ENCODE measurements at regions not wholly inside any gene's neighbourhood (a gene's known extent, or its start where the extent isn't known, plus 50 kb on each side); places are given as distances from the start of the nearest gene placed in this dataset.
"Not testable (repeated sequence)": the region's sequence is repeated elsewhere in the genome, so short reads cannot be mapped to it uniquely, and the experiment has no call there.

DNA sequence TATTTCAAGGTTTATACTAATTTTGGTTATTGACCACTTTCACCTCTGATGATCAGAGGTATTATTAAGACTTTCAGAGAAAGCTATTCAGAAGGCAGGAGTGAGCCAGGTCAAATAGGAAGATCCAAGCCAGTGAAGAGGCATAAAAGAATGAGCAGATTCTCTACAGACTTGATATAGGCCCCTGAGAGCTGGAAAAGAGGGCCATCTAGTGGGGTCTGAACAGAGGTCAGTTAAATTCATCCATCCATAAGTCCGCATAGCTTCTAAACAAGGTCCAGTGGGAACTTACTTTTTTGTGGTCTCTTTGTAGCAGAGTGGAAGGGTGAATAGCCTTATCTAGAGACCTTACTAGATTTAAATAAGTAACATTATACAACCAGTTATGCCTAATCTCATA is 126.6 kb upstream of the UFM1 start:
- no peak overlapping the region for H3K4me3 ChIP-seq
- TF ChIP-seq POLR2A (IDR thresholded peaks at IDR 0.05) = no peak
- TF ChIP-seq, protein P1, sequence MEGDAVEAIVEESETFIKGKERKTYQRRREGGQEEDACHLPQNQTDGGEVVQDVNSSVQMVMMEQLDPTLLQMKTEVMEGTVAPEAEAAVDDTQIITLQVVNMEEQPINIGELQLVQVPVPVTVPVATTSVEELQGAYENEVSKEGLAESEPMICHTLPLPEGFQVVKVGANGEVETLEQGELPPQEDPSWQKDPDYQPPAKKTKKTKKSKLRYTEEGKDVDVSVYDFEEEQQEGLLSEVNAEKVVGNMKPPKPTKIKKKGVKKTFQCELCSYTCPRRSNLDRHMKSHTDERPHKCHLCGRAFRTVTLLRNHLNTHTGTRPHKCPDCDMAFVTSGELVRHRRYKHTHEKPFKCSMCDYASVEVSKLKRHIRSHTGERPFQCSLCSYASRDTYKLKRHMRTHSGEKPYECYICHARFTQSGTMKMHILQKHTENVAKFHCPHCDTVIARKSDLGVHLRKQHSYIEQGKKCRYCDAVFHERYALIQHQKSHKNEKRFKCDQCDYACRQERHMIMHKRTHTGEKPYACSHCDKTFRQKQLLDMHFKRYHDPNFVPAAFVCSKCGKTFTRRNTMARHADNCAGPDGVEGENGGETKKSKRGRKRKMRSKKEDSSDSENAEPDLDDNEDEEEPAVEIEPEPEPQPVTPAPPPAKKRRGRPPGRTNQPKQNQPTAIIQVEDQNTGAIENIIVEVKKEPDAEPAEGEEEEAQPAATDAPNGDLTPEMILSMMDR (IDR thresholded peaks at IDR 0.05) = no peak
- no peaks in the 10 kb centered on the region for H3K36me3 ChIP-seq (replicated peaks in 1 of 2)
- intact Hi-C loops (cut with DNase I) = no loop called here
- 69 to 76% (median 74%) methylated on average over 1 of the region's 1 CpG for WGBS, 4 donors
- H3K9me3 ChIP-seq (replicated peaks in 1 of 3) = peaks cover 0 to 4% (median 0%) of the 10 kb centered on the region in 3 donors
- H3K27ac ChIP-seq = no peak overlapping the region
- no peak for DNase-seq
- H3K27me3 ChIP-seq = no peaks in the 10 kb centered on the region
- no peaks in the 10 kb centered on the region for H3K4me1 ChIP-seq (replicated peaks in 1 of 2)

DNA sequence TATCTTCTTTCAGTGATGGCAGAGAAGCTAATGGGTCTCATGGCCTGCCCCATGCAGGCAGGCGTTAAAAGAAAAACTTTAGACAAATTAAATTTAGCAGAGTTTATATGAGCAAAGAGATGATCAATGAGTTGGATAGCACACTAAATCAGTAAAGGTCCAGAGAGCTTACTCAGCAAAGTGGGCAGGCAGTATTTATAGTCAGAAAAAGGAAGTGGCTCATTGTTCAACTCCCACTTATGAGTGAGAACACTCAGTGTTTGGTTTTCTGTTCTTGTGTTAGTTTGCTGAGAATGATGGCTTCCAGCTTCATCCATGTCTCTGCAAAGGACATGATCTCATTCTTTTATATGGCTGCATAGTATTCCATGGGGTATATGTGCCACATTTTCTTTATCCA is 128.5 kb upstream of the UFM1 start:
- intact Hi-C loops (cut with DNase I); H3K27me3 ChIP-seq; H3K27ac ChIP-seq; H3K9me3 ChIP-seq (replicated peaks in 1 of 3); H3K36me3 ChIP-seq (replicated peaks in 1 of 2); DNase-seq; H3K4me3 ChIP-seq; H3K4me1 ChIP-seq (replicated peaks in 1 of 2): not testable (repeated sequence)
- WGBS, 4 donors = 95 to 100% (median 98%) methylated on average over 1 of the region's 1 CpG

DNA sequence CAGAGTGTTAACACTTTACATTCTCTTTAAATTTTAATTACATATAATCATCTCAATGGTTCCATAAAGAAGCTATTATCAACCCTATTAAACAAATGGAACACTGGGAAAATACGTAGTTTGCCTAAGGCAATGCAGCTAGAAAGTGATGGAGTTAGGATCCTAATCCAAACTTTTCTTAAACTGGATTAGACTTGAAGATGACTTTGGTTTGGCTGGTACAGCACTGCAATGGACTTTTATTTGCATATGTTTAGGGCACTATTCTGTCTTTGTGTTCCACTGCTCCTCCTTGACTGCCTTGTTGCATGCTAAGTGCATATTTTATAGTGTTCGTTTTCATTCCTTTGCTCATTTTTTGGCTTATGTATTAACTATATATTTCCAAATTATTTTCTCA is 133.5 kb upstream of the UFM1 start:
- intact Hi-C loops (cut with DNase I) = no loop called here
- DNase-seq = no peak
- H3K36me3 ChIP-seq (replicated peaks in 1 of 2) = no peaks in the 10 kb centered on the region
- TF ChIP-seq, protein P1 (IDR thresholded peaks at IDR 0.05) = no peak
- no peaks in the 10 kb centered on the region for H3K9me3 ChIP-seq (replicated peaks in 1 of 3)
- WGBS, 4 donors = 74 to 89% (median 79%) methylated on average over 2 of the region's 2 CpGs
- H3K27ac ChIP-seq = no peak overlapping the region
- no peaks in the 10 kb centered on the region for H3K4me1 ChIP-seq (replicated peaks in 1 of 2)
- no peaks in the 10 kb centered on the region for H3K27me3 ChIP-seq
- H3K4me3 ChIP-seq = no peak overlapping the region

DNA sequence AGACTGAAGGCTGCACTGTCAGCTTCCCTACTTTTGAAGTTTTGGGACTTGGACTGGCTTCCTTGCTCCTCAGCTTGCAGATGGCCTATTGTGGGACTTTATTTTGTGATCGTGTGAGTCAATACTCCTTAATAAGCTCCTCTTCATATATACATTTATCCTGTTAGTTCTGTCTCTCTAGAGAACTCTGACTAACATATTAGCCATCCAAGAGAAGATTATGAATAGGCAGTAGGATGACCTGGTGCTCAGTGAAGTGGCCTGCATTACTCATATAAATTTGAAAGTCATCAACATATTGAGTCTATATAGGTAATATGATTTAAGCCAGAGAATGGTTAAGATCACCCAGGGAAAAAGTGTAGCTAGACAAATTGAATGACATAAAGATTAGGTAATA is 136.3 kb upstream of the UFM1 start:
- Histone ChIP-seq H3K4me3 (no peak overlapping the region), H3K27ac (no peak overlapping the region), H3K36me3 (replicated peaks in 1 of 2) (no peaks in the 10 kb centered on the region), H3K4me1 (replicated peaks in 1 of 2) (no peaks in the 10 kb centered on the region), H3K9me3 (replicated peaks in 1 of 3) (no peaks in the 10 kb centered on the region), H3K27me3 (no peaks in the 10 kb centered on the region)
- no peak for TF ChIP-seq POLR2A (IDR thresholded peaks at IDR 0.05)
- TF ChIP-seq, protein P1 (IDR thresholded peaks at IDR 0.05) = no peak
- intact Hi-C loops (cut with DNase I) = no loop called here
- 73 to 91% (median 80%) methylated on average over 1 of the region's 1 CpG for WGBS, 4 donors
- DNase-seq = no peak

DNA sequence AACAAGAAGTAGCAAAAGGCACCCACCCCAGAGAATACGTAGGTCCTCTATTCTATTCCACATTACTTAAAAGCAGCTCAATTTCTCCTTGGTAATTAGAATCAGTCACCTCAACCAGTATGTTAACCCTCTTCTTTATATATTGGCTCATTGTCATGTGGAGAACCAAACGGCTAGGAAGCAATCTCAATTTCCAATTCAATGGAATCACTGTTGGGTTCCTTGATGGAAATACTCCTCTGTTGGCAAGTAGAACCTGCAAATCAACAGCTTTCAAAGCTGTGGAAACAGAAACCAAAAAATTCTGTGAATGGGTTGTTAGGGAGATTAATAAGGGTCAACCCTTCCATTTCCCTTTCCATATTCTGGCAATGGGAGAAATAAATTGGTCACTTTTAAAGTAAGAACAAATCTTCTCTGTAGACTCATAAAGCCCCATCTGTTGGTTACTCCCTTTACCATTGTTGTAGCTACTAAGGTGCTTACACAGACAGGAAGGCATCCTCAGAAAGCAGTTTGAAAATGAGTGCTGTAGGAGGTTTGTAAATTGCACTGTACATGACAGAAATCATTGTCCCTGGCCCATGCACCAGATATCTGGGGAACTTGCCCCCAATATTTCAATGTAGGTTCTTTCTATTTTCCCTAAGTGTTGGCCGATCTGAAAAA is 138.6 kb upstream of the UFM1 start:
- TF ChIP-seq, protein P1 (IDR thresholded peaks at IDR 0.05) = no peak
- no peak for TF ChIP-seq POLR2A (IDR thresholded peaks at IDR 0.05)
- WGBS, 4 donors = 52 to 73% (median 62%) methylated on average over 3 of the region's 3 CpGs
- intact Hi-C loops (cut with DNase I) = no loop called here

More for the DNA sequence above, 138.6 kb upstream of the UFM1 start:
- Histone ChIP-seq H3K36me3 (replicated peaks in 1 of 2) (no peaks in the 10 kb centered on the region), H3K4me1 (replicated peaks in 1 of 2) (no peaks in the 10 kb centered on the region), H3K4me3 (no peak overlapping the region), H3K9me3 (replicated peaks in 1 of 3) (peaks cover 0 to 2% (median 0%) of the 10 kb centered on the region in 3 donors), H3K27me3 (no peaks in the 10 kb centered on the region), H3K27ac (no peak overlapping the region)
- DNase-seq = no peak

Data from adrenal gland (tissue), 9 donors.